GM23248 (cell line): ENCODE measurements at regions not wholly inside any gene's neighbourhood (a gene's known extent, or its start where the extent isn't known, plus 50 kb on each side); places are given as distances from the start of the nearest gene placed in this dataset.

ENCODE experiments used
- DNase-seq: peaks from one replicate; pipeline ENCODE4 v3.0.0-alpha.2; 2015
- H2AFZ ChIP-seq: fragments of 200-600 bp; sonication (generic); 2 replicates; pipeline ENCODE4 v1.6.1; 2016; ENCODE audit warnings: antibody characterized with exemption
- H3F3A ChIP-seq: fragments of 200-600 bp; sonication (generic); 2 replicates; pipeline ENCODE4 v1.6.1; 2016; ENCODE audit warnings: mild to moderate bottlenecking, antibody characterized with exemption, mixed run types; ENCODE audit not compliant: insufficient read depth
- H3K27ac ChIP-seq: fragments of 200-600 bp; sonication (generic); 2 replicates; pipeline ENCODE4 v1.5.1; 2016; ENCODE audit warnings: mild to moderate bottlenecking
- H3K27me3 ChIP-seq: fragments of 200-600 bp; sonication (generic); replicated peaks from 2 replicates; pipeline ENCODE4 v1.6.1; 2016; ENCODE audit warnings: mild to moderate bottlenecking; ENCODE audit not compliant: insufficient read depth
- H3K36me3 ChIP-seq: fragments of 200-600 bp; sonication (generic); 2 replicates; pipeline ENCODE4 v1.6.1; 2016; ENCODE audit warnings: low read depth, mild to moderate bottlenecking
- H3K4me1 ChIP-seq: fragments of 200-600 bp; sonication (generic); 2 replicates; pipeline ENCODE4 v1.6.1; 2016; ENCODE audit warnings: mild to moderate bottlenecking; ENCODE audit not compliant: insufficient read depth
- H3K4me2 ChIP-seq: fragments of 200-600 bp; sonication (generic); one replicate; pipeline ENCODE4 v1.6.1; 2016; ENCODE audit warnings: mild to moderate bottlenecking; ENCODE audit not compliant: unreplicated experiment
- H3K4me3 ChIP-seq: fragments of 200-600 bp; sonication (generic); 2 replicates; pipeline ENCODE4 v1.5.1; 2016; ENCODE audit warnings: mild to moderate bottlenecking
- H3K79me2 ChIP-seq: fragments of 200-600 bp; sonication (generic); 2 replicates; pipeline ENCODE4 v1.6.1; 2016; ENCODE audit warnings: mild to moderate bottlenecking; ENCODE audit not compliant: insufficient read depth
- H3K9ac ChIP-seq: fragments of 200-600 bp; sonication (generic); 2 replicates; pipeline ENCODE4 v1.6.1; 2016; ENCODE audit warnings: mild to moderate bottlenecking
- H3K9me2 ChIP-seq: fragments of 200-600 bp; sonication (generic); 2 replicates; pipeline ENCODE4 v1.6.1; 2016; ENCODE audit warnings: mixed run types, mild to moderate bottlenecking, moderate library complexity; ENCODE audit not compliant: insufficient read depth
- H3K9me3 ChIP-seq: fragments of 200-600 bp; sonication (generic); one replicate; pipeline ENCODE4 v1.6.1; 2017; ENCODE audit warnings: low read depth
- H4K20me1 ChIP-seq: fragments of 200-600 bp; sonication (generic); 2 replicates; pipeline ENCODE4 v1.6.0; 2016; ENCODE audit not compliant: insufficient read depth
- EZH2 ChIP-seq: fragments of 200-600 bp; sonication (generic); IDR thresholded peaks from 2 replicates; pipeline ENCODE4 v1.6.1; 2018; ENCODE audit warnings: antibody characterized with exemption, mild to moderate bottlenecking; ENCODE audit not compliant: insufficient read depth, poor library complexity, severe bottlenecking
- EZH2phosphoT487 ChIP-seq: fragments of 200-600 bp; sonication (generic); IDR thresholded peaks from 2 replicates; pipeline ENCODE4 v1.6.1; 2018; ENCODE audit warnings: antibody characterized with exemption, moderate library complexity, mild to moderate bottlenecking, low read depth; ENCODE audit not compliant: insufficient read depth
- WGBS, 2 experiments: methylation state at CpG; one replicate each; pipeline ENCODE4 v1.1.6; 2015 to 2017; ENCODE audit warnings: low lambda C conversion rate in 2 of 2, low coverage in 1 of 2; ENCODE audit errors: missing lambda C conversion rate in 2 of 2; 5-methylcytosine and 5-hydroxymethylcytosine counted together
- in situ Hi-C: fragments of 300-500 bp; cut with MboI; formaldehyde crosslinking; loops from 2 replicates; pipeline ENCODE4 v1.15.0; 2020

DNA sequence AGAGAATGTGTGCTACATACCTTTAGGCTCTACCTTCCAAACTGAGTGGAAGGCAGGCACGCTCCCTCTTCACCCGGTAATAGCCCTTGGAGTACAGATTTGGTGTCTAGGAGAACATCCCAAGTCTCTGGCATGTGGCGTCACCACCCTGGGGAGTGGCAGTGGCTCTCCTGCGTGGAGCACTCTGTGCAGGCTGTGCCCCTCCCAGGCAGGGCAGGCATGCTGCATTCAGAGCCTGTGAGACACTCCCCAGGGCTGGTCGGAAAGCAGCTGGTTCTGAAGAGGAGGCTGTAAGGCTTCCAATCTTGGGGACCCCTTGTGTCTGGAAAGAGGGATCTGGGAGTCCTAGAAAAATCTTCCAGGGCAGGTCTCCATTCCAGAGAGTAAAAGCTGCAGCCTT, 193.3 kb downstream of the ANKRD30B start:
- no peak for DNase-seq
- TF ChIP-seq EZH2 (no peak), EZH2phosphoT487 (no peak)

GRCh38 chr18:14941792-14942191, 193.8 kb downstream of the ANKRD30B start:
- Histone ChIP-seq H3K4me2 (no peak overlapping the region), H2AFZ (no peak overlapping the region), H3K4me1 (no peaks in the 10 kb centered on the region), H4K20me1 (no peaks in the 10 kb centered on the region), H3K36me3 (no peaks in the 10 kb centered on the region), H3K9me3 (no peaks in the 10 kb centered on the region), H3F3A (no peaks in the 10 kb centered on the region), H3K27me3 (no peaks in the 10 kb centered on the region), H3K9ac (no peak overlapping the region), H3K4me3 (no peak overlapping the region), H3K9me2 (no peaks in the 10 kb centered on the region), H3K27ac (no peak overlapping the region), H3K79me2 (no peaks in the 10 kb centered on the region)
- TF ChIP-seq EZH2phosphoT487 = no peak
- no peak for TF ChIP-seq EZH2
- no peak for DNase-seq
- in situ Hi-C loops = no loop called here
- WGBS, 2 experiments = 5 to 10% methylated on average over 3 of the region's 3 CpGs

More for the DNA sequence above, 193.3 kb downstream of the ANKRD30B start:
- no peaks in the 10 kb centered on the region for H3K79me2 ChIP-seq
- no peaks in the 10 kb centered on the region for H3K27me3 ChIP-seq
- no peak overlapping the region for H3K27ac ChIP-seq
- no peaks in the 10 kb centered on the region for H3K9me3 ChIP-seq
- no peaks in the 10 kb centered on the region for H3K36me3 ChIP-seq
- H3K4me2 ChIP-seq = no peak overlapping the region
- no peaks in the 10 kb centered on the region for H3K4me1 ChIP-seq
- H3K9me2 ChIP-seq = no peaks in the 10 kb centered on the region
- no peak overlapping the region for H2AFZ ChIP-seq
- no peaks in the 10 kb centered on the region for H3F3A ChIP-seq
- in situ Hi-C loops = no loop called here
- no peak overlapping the region for H3K9ac ChIP-seq
- no peaks in the 10 kb centered on the region for H4K20me1 ChIP-seq
- H3K4me3 ChIP-seq = no peak overlapping the region
- 28 to 32% methylated on average over 4 to 5 of the region's 5 CpGs for WGBS, 2 experiments

DNA sequence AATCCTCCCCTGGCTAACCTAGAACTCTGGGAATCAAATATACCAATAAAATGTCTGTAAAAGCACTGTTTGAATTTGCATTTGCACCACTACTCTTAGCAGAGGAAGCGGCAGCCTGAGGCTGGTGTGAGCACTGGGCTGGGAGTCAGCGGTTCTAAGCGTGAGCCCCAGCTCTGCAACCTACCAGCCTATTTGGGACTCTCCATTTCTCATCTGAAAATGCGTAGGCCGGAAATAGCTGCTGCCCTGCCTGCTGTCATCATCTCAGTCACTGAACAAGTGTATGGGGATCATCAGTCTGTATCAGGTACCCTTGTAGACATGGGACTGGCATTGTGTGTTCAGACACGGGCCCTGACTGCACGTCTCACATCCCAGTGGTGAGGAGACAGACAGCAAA, 194.3 kb downstream of the ANKRD30B start:
- H3K9ac ChIP-seq = no peak overlapping the region
- no peaks in the 10 kb centered on the region for H3F3A ChIP-seq
- TF ChIP-seq EZH2phosphoT487 (no peak), EZH2 (no peak)
- no peaks in the 10 kb centered on the region for H3K79me2 ChIP-seq
- H3K4me1 ChIP-seq = no peaks in the 10 kb centered on the region
- no peaks in the 10 kb centered on the region for H3K9me3 ChIP-seq
- H3K36me3 ChIP-seq = no peaks in the 10 kb centered on the region
- DNase-seq = no peak
- no peak overlapping the region for H3K4me2 ChIP-seq
- no peak overlapping the region for H3K27ac ChIP-seq
- in situ Hi-C loops = no loop called here
- no peak overlapping the region for H2AFZ ChIP-seq
- no peaks in the 10 kb centered on the region for H4K20me1 ChIP-seq
- no peaks in the 10 kb centered on the region for H3K27me3 ChIP-seq
- H3K4me3 ChIP-seq = no peak overlapping the region
- no peaks in the 10 kb centered on the region for H3K9me2 ChIP-seq
- 54 to 68% methylated on average over 7 of the region's 7 CpGs for WGBS, 2 experiments

DNA sequence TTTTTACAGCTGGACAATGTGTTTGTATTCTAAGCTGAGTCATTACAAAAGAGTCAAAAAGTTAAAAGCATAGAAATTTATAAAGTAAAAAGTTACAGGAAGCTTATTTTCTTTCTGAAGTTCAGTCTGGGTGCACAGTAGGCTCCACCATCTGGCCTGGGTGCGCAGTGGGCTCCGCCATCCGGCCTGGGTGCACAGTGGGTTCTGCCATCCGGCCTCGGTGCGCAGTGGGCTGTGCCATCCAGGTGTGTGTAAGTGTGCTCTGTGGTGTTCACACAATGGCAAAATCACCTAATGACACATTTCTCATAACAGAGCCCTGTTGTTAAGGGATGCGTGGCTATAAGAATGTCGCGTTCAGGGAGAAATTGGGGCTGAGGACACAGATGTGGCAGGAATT, 195.5 kb downstream of the ANKRD30B start:
- Histone ChIP-seq H3K9me3 (no peaks in the 10 kb centered on the region), H3K4me3 (no peak overlapping the region), H2AFZ (no peak overlapping the region), H3K9ac (no peak overlapping the region), H3K36me3 (no peaks in the 10 kb centered on the region), H3K27ac (no peak overlapping the region), H3K9me2 (no peaks in the 10 kb centered on the region), H4K20me1 (no peaks in the 10 kb centered on the region), H3K27me3 (no peaks in the 10 kb centered on the region), H3K79me2 (no peaks in the 10 kb centered on the region), H3F3A (no peaks in the 10 kb centered on the region), H3K4me2 (no peak overlapping the region), H3K4me1 (no peaks in the 10 kb centered on the region)
- TF ChIP-seq EZH2phosphoT487 = no peak
- no peak for TF ChIP-seq EZH2
- 87 to 90% methylated on average over 9 of the region's 9 CpGs for WGBS, 2 experiments
- in situ Hi-C loops = no loop called here
- no peak for DNase-seq

GRCh38 chr18:14943967-14944636, 196.1 kb downstream of the ANKRD30B start:
- Histone ChIP-seq H3K4me2 (no peak overlapping the region), H3F3A (no peaks in the 10 kb centered on the region), H3K36me3 (no peaks in the 10 kb centered on the region), H2AFZ (no peak overlapping the region), H3K79me2 (no peaks in the 10 kb centered on the region), H3K27me3 (no peaks in the 10 kb centered on the region), H3K9me3 (no peaks in the 10 kb centered on the region), H3K4me3 (no peak overlapping the region), H3K9me2 (no peaks in the 10 kb centered on the region), H3K9ac (no peak overlapping the region), H3K4me1 (no peaks in the 10 kb centered on the region), H4K20me1 (no peaks in the 10 kb centered on the region), H3K27ac (no peak overlapping the region)
- WGBS, 2 experiments = 61 to 62% methylated on average over 16 to 17 of the region's 17 CpGs
- DNase-seq = no peak
- TF ChIP-seq EZH2phosphoT487 = no peak
- TF ChIP-seq EZH2 = no peak
- in situ Hi-C loops = no loop called here
